Liver (tissue), 8 donors: ENCODE measurements at regions not wholly inside any gene's neighbourhood (a gene's known extent, or its start where the extent isn't known, plus 50 kb on each side); places are given as distances from the start of the nearest gene placed in this dataset.

Source experiments
- DNase-seq: peaks from one replicate; pipeline ENCODE4 v3.0.0-alpha.2; 2017; ENCODE audit warnings: low spot score
- H3K27ac ChIP-seq, 2 donors: one replicate each; pipeline ENCODE4 v1.7.0; 2013; ENCODE audit warnings: inconsistent platforms in 2 of 2, low read length in 2 of 2, control low read depth in 1 of 2, low read depth in 1 of 2, mild to moderate bottlenecking in 1 of 2
- H3K27me3 ChIP-seq, 4 donors: one replicate each; pipeline versions ENCODE4 v1.6.1 to v1.7.0; 2013; ENCODE audit warnings: low read length in 3 of 4, inconsistent platforms in 1 of 4, mild to moderate bottlenecking in 1 of 4, moderate library complexity in 1 of 4; ENCODE audit not compliant: control insufficient read depth in 4 of 4, insufficient read depth in 4 of 4
- H3K36me3 ChIP-seq, 4 donors: one replicate each; pipeline versions ENCODE4 v1.6.1 to v1.7.0; 2013; ENCODE audit warnings: low read length in 3 of 4, mild to moderate bottlenecking in 3 of 4, low read depth in 1 of 4, moderate library complexity in 1 of 4; ENCODE audit not compliant: control insufficient read depth in 4 of 4, insufficient read depth in 3 of 4
- H3K4me1 ChIP-seq, 4 donors: one replicate each; pipeline versions ENCODE4 v1.6.1 to v1.7.0; 2013; ENCODE audit warnings: low read length in 3 of 4, mild to moderate bottlenecking in 3 of 4, moderate library complexity in 1 of 4; ENCODE audit not compliant: control insufficient read depth in 4 of 4, insufficient read depth in 4 of 4
- H3K4me3 ChIP-seq, 3 donors: one replicate each; pipeline versions ENCODE4 v1.6.1 to v1.7.0; 2013; ENCODE audit warnings: low read length in 3 of 3, control low read depth in 1 of 3, low read depth in 1 of 3, mild to moderate bottlenecking in 1 of 3
- H3K9ac ChIP-seq, 2 donors: one replicate each; pipeline ENCODE4 v1.7.0; 2013; ENCODE audit warnings: low read length in 2 of 2, mild to moderate bottlenecking in 2 of 2, moderate library complexity in 2 of 2, control low read depth in 1 of 2, low read depth in 1 of 2
- H3K9me3 ChIP-seq, 4 donors: one replicate each; pipeline versions ENCODE4 v1.6.1 to v1.7.0; 2013; ENCODE audit warnings: low read length in 3 of 4; ENCODE audit not compliant: control insufficient read depth in 4 of 4
- ATF3 ChIP-seq: IDR thresholded peaks from 2 replicates; pipeline ENCODE4 v1.6.1; 2016; ENCODE audit warnings: antibody characterized with exemption
- CTCF ChIP-seq: fragments of 150-350 bp; IDR thresholded peaks from 2 replicates; pipeline ENCODE4 v1.5.1; 2017; ENCODE audit warnings: improper control_type of control experiment, low read depth, low read length; ENCODE audit not compliant: missing input control
- EGR1 ChIP-seq, 2 donors: IDR thresholded peaks; 2 replicates each; pipeline ENCODE4 v1.6.1; 2016 to 2018; ENCODE audit warnings: antibody characterized with exemption in 2 of 2, low read depth in 2 of 2
- FOXA1 ChIP-seq: IDR thresholded peaks from 2 replicates; pipeline ENCODE4 v1.6.1; 2016; ENCODE audit warnings: antibody characterized with exemption
- FOXA2 ChIP-seq: IDR thresholded peaks from 2 replicates; pipeline ENCODE4 v1.6.1; 2016; ENCODE audit warnings: antibody characterized with exemption
- GABPA ChIP-seq, 2 donors: IDR thresholded peaks in 1 of 2; conservative IDR thresholded peaks in 1 of 2; 2 replicates each; pipeline ENCODE4 v1.6.1; 2016; ENCODE audit warnings: antibody characterized with exemption in 2 of 2, mild to moderate bottlenecking in 1 of 2, moderate library complexity in 1 of 2
- HNF4A ChIP-seq, 2 donors: conservative IDR thresholded peaks; 2 replicates each; pipeline ENCODE4 v1.6.1; 2016; ENCODE audit warnings: antibody characterized with exemption in 2 of 2, mild to moderate bottlenecking in 2 of 2
- HNF4G ChIP-seq: IDR thresholded peaks from 2 replicates; pipeline ENCODE4 v1.6.1; 2016; ENCODE audit warnings: antibody characterized with exemption
- JUND ChIP-seq, 2 donors: IDR thresholded peaks; 2 replicates each; pipeline ENCODE4 v1.6.1; 2016; ENCODE audit warnings: antibody characterized with exemption in 2 of 2
- MAX ChIP-seq: IDR thresholded peaks from 2 replicates; pipeline ENCODE4 v1.6.1; 2016; ENCODE audit warnings: antibody characterized with exemption
- NR2F2 ChIP-seq: IDR thresholded peaks from 2 replicates; pipeline ENCODE4 v1.6.1; 2016; ENCODE audit warnings: antibody characterized with exemption
- RAD21 ChIP-seq, 2 donors: IDR thresholded peaks; 2 replicates each; pipeline ENCODE4 v1.6.1; 2016; ENCODE audit warnings: antibody characterized with exemption in 2 of 2, mild to moderate bottlenecking in 2 of 2
- REST ChIP-seq: IDR thresholded peaks from 2 replicates; pipeline ENCODE4 v1.6.1; 2016; ENCODE audit warnings: antibody characterized with exemption, mild to moderate bottlenecking
- RXRA ChIP-seq, 2 donors: IDR thresholded peaks; 2 replicates each; pipeline ENCODE4 v1.6.1; 2017 to 2018; ENCODE audit warnings: antibody characterized with exemption in 2 of 2, mild to moderate bottlenecking in 1 of 2
- SP1 ChIP-seq: IDR thresholded peaks from 2 replicates; pipeline ENCODE4 v1.6.1; 2018; ENCODE audit warnings: antibody characterized with exemption, mild to moderate bottlenecking
- TAF1 ChIP-seq: conservative IDR thresholded peaks from 2 replicates; pipeline ENCODE4 v1.6.1; 2016; ENCODE audit warnings: antibody characterized with exemption, mild to moderate bottlenecking
- YY1 ChIP-seq: IDR thresholded peaks from 2 replicates; pipeline ENCODE4 v1.6.1; 2016; ENCODE audit warnings: antibody characterized with exemption, mild to moderate bottlenecking
- ZBTB33 ChIP-seq: IDR thresholded peaks from 2 replicates; pipeline ENCODE4 v1.6.1; 2016; ENCODE audit warnings: antibody characterized with exemption
- WGBS: extraction: QIAGEN DNeasy Blood & Tissue Kit; methylation state at CpG from one replicate; pipeline ENCODE4 v1.1.7; 2013; 5-methylcytosine and 5-hydroxymethylcytosine counted together
- donor health status: healthy.
- donor health status: healthy.
- donor health status: healthy.
- donor health status: healthy.
- donor health status: healthy.

- Histone ChIP-seq H3K4me3 (no peak overlapping the region), H3K27me3 (no peaks in the 10 kb centered on the region), H3K36me3 (no peaks in the 10 kb centered on the region), H3K9ac (no peak overlapping the region), H3K9me3 (no peaks in the 10 kb centered on the region), H3K4me1 (peaks cover 0 to 5% (median 4%) of the 10 kb centered on the region in 4 donors), H3K27ac (no peak overlapping the region)
- 91% methylated on average over 31 of the region's 31 CpGs for WGBS
- no peak for TF ChIP-seq ZBTB33
- no peak for TF ChIP-seq FOXA2
- TF ChIP-seq HNF4A (conservative IDR thresholded peaks at IDR 0.05): no peak
- TF ChIP-seq RXRA (IDR thresholded peaks at IDR 0.05): no peak
- TF ChIP-seq TAF1: no peak
- no peak for TF ChIP-seq NR2F2
- DNase-seq: no peak
These were observed 69.9 kb upstream of the GRIN2A start for GRCh38 chr16:10252155-10252554.

GRCh38 chr16:10253409-10253808 is 71.2 kb upstream of the GRIN2A start:
- TF ChIP-seq HNF4A (conservative IDR thresholded peaks at IDR 0.05) (no peak), JUND (IDR thresholded peaks at IDR 0.05) (no peak), MAX (no peak), TAF1 (no peak), RXRA (IDR thresholded peaks at IDR 0.05) (no peak), REST (no peak), FOXA2 (no peak), NR2F2 (no peak), GABPA (IDR thresholded peaks at IDR 0.05 in 1 of 2, conservative IDR thresholded peaks at IDR 0.05 in 1 of 2) (no peak), ATF3 (no peak), EGR1 (IDR thresholded peaks at IDR 0.05; ENCODE audit: low read depth in 2 of 2) (no peak), YY1 (no peak), RAD21 (IDR thresholded peaks at IDR 0.05) (no peak), FOXA1 (no peak), CTCF (no peak), HNF4G (no peak), ZBTB33 (no peak), SP1 (no peak)
- no peak overlapping the region for H3K27ac ChIP-seq
- H3K36me3 ChIP-seq: no peaks in the 10 kb centered on the region
- peaks cover 5 to 10% (median 9%) of the 10 kb centered on the region in 4 donors for H3K4me1 ChIP-seq
- H3K4me3 ChIP-seq: no peak overlapping the region
- no peak overlapping the region for H3K9ac ChIP-seq
- 88% methylated on average over 10 of the region's 10 CpGs for WGBS
- no peak for DNase-seq
- H3K27me3 ChIP-seq: no peaks in the 10 kb centered on the region
- H3K9me3 ChIP-seq: no peaks in the 10 kb centered on the region
